Naive B cell (primary cell): ENCODE measurements at regions not wholly inside any gene's neighbourhood (a gene's known extent, or its start where the extent isn't known, plus 50 kb on each side); places are given as distances from the start of the nearest gene placed in this dataset.
A peak's percentile ranks its signal among the peaks of the same experiment; 100 is the strongest.

Experiments
- ATAC-seq, 2 donors: fragments of 150-1000 bp; cut with Tn5 transposase; 2 replicates each; pipeline ENCODE4 v1.10.0; 2021; ENCODE audit warnings: low read depth in 2 of 2, mild to moderate bottlenecking in 2 of 2, moderate library complexity in 2 of 2
- DNase-seq: peaks from one replicate; pipeline ENCODE4 v3.0.0; 2022
- H3K27ac Mint-ChIP-seq, 6 donors: one replicate each; pipeline ENCODE4 v1.8.0; 2020 to 2022; ENCODE audit warnings: mild to moderate bottlenecking in 6 of 6, mixed read lengths in 6 of 6, moderate library complexity in 5 of 6, inconsistent platforms in 2 of 6
- H3K27me3 Mint-ChIP-seq, 3 donors: one replicate each; pipeline ENCODE4 v1.8.0; 2021 to 2022; ENCODE audit warnings: mixed read lengths in 3 of 3, mild to moderate bottlenecking in 1 of 3
- H3K36me3 Mint-ChIP-seq, 2 donors: one replicate each; pipeline ENCODE4 v1.8.0; 2020 to 2022; ENCODE audit warnings: mixed read lengths in 2 of 2, inconsistent platforms in 1 of 2, mild to moderate bottlenecking in 1 of 2
- H3K4me1 Mint-ChIP-seq, 3 donors: one replicate each; pipeline ENCODE4 v1.8.0; 2020 to 2022; ENCODE audit warnings: mixed read lengths in 3 of 3, inconsistent platforms in 1 of 3, mild to moderate bottlenecking in 1 of 3, moderate library complexity in 1 of 3
- H3K4me3 Mint-ChIP-seq, 8 donors: one replicate each; pipeline ENCODE4 v1.8.0; 2020 to 2022; ENCODE audit warnings: mild to moderate bottlenecking in 8 of 8, mixed read lengths in 8 of 8, moderate library complexity in 8 of 8, inconsistent platforms in 2 of 8
- H3K9me3 Mint-ChIP-seq, 7 donors: one replicate each; pipeline ENCODE4 v1.8.0; 2020 to 2022; ENCODE audit warnings: mixed read lengths in 7 of 7, mild to moderate bottlenecking in 5 of 7, inconsistent platforms in 2 of 7, moderate library complexity in 1 of 7

GRCh38 chr3:106920609-106921008, 456.6 kb upstream of the CCDC54 start:
- H3K27me3 Mint-ChIP-seq = no peaks in the 10 kb centered on the region
- no peaks in the 10 kb centered on the region for H3K9me3 Mint-ChIP-seq
- H3K36me3 Mint-ChIP-seq = no peaks in the 10 kb centered on the region
- no peak overlapping the region for H3K27ac Mint-ChIP-seq
- H3K4me3 Mint-ChIP-seq = no peak overlapping the region
- ATAC-seq (no peak), DNase-seq (no peak)
- H3K4me1 Mint-ChIP-seq = no peaks in the 10 kb centered on the region

- no peaks in the 10 kb centered on the region for H3K9me3 Mint-ChIP-seq
- ATAC-seq (no peak), DNase-seq (no peak)
- no peaks in the 10 kb centered on the region for H3K4me1 Mint-ChIP-seq
- H3K27me3 Mint-ChIP-seq = no peaks in the 10 kb centered on the region
- H3K4me3 Mint-ChIP-seq = no peak overlapping the region
- H3K27ac Mint-ChIP-seq = no peak overlapping the region
- H3K36me3 Mint-ChIP-seq = no peaks in the 10 kb centered on the region
Observed at GRCh38 chr3:106929081-106929480, 448.2 kb upstream of the CCDC54 start.

- DNase-seq (no peak), ATAC-seq (no peak)
- Mint-ChIP-seq H3K36me3 (no peaks in the 10 kb centered on the region), H3K4me1 (no peaks in the 10 kb centered on the region), H3K4me3 (no peak overlapping the region), H3K9me3 (no peaks in the 10 kb centered on the region), H3K27me3 (no peaks in the 10 kb centered on the region), H3K27ac (no peak overlapping the region)
Observed at GRCh38 chr3:106930086-106930485, 447.2 kb upstream of the CCDC54 start.

GRCh38 chr3:106931904-106932303, 445.3 kb upstream of the CCDC54 start:
- no peak overlapping the region for H3K4me3 Mint-ChIP-seq
- H3K9me3 Mint-ChIP-seq = no peaks in the 10 kb centered on the region
- ATAC-seq (no peak), DNase-seq (no peak)
- no peaks in the 10 kb centered on the region for H3K4me1 Mint-ChIP-seq
- no peaks in the 10 kb centered on the region for H3K27me3 Mint-ChIP-seq
- no peak overlapping the region for H3K27ac Mint-ChIP-seq
- no peaks in the 10 kb centered on the region for H3K36me3 Mint-ChIP-seq

- ATAC-seq (no peak), DNase-seq (no peak)
- Mint-ChIP-seq H3K27ac (no peak overlapping the region), H3K27me3 (no peaks in the 10 kb centered on the region), H3K4me3 (no peak overlapping the region), H3K9me3 (no peaks in the 10 kb centered on the region), H3K36me3 (no peaks in the 10 kb centered on the region), H3K4me1 (no peaks in the 10 kb centered on the region)
Observed at GRCh38 chr3:106936337-106936736, 440.9 kb upstream of the CCDC54 start.

GRCh38 chr3:106942051-106942450, 435.2 kb upstream of the CCDC54 start:
- peaks cover 0 to 2% (median 0%) of the 10 kb centered on the region in 7 donors for H3K9me3 Mint-ChIP-seq
- ATAC-seq (no peak), DNase-seq (no peak)
- no peaks in the 10 kb centered on the region for H3K36me3 Mint-ChIP-seq
- no peak overlapping the region for H3K27ac Mint-ChIP-seq
- peaks cover 16 to 24% (median 19%) of the 10 kb centered on the region in 3 donors for H3K4me1 Mint-ChIP-seq
- H3K27me3 Mint-ChIP-seq = no peaks in the 10 kb centered on the region
- H3K4me3 Mint-ChIP-seq = no peak overlapping the region

- Mint-ChIP-seq H3K9me3 (peaks cover 0 to 2% (median 0%) of the 10 kb centered on the region in 7 donors), H3K4me1 (peaks cover 16 to 24% (median 19%) of the 10 kb centered on the region in 3 donors), H3K27ac (peak overlapping the region in 2 of 6 donors; percentile 4 to 6), H3K27me3 (no peaks in the 10 kb centered on the region), H3K4me3 (no peak overlapping the region), H3K36me3 (no peaks in the 10 kb centered on the region)
- DNase-seq (no peak), ATAC-seq (no peak)
Observed at GRCh38 chr3:106943071-106943470, 434.2 kb upstream of the CCDC54 start.

GRCh38 chr3:106945435-106945834, 431.8 kb upstream of the CCDC54 start:
- H3K27ac Mint-ChIP-seq = peak overlapping the region in 3 of 6 donors; percentile 35 to 56 (median 36)

GRCh38 chr3:106946866-106947265, 430.4 kb upstream of the CCDC54 start:
- H3K27me3 Mint-ChIP-seq = no peaks in the 10 kb centered on the region
- no peaks in the 10 kb centered on the region for H3K36me3 Mint-ChIP-seq
- no peak for DNase-seq
- ATAC-seq = no peak
- H3K4me1 Mint-ChIP-seq = peaks cover 16 to 24% (median 19%) of the 10 kb centered on the region in 3 donors
- peaks cover 0 to 4% (median 0%) of the 10 kb centered on the region in 7 donors for H3K9me3 Mint-ChIP-seq
- H3K4me3 Mint-ChIP-seq = no peak overlapping the region
- H3K27ac Mint-ChIP-seq = no peak overlapping the region

More at GRCh38 chr3:106945435-106945834, 431.8 kb upstream of the CCDC54 start:
- ATAC-seq (peak; percentile 92 to 96), DNase-seq (peak; percentile 29)
- H3K36me3 Mint-ChIP-seq = no peaks in the 10 kb centered on the region
- peaks cover 16 to 24% (median 19%) of the 10 kb centered on the region in 3 donors for H3K4me1 Mint-ChIP-seq
- no peaks in the 10 kb centered on the region for H3K27me3 Mint-ChIP-seq
- peak overlapping the region in 5 of 8 donors; percentile 10 to 68 (median 51) for H3K4me3 Mint-ChIP-seq
- peaks cover 0 to 4% (median 0%) of the 10 kb centered on the region in 7 donors for H3K9me3 Mint-ChIP-seq

GRCh38 chr3:106957029-106957428, 420.2 kb upstream of the CCDC54 start:
- Mint-ChIP-seq H3K36me3 (no peaks in the 10 kb centered on the region), H3K27me3 (no peaks in the 10 kb centered on the region), H3K27ac (no peak overlapping the region), H3K4me1 (no peaks in the 10 kb centered on the region), H3K4me3 (no peak overlapping the region), H3K9me3 (peaks cover 0 to 22% (median 6%) of the 10 kb centered on the region in 7 donors)
- DNase-seq (no peak), ATAC-seq (no peak)

GRCh38 chr3:106962993-106963392, 414.2 kb upstream of the CCDC54 start:
- no peak overlapping the region for H3K4me3 Mint-ChIP-seq
- H3K9me3 Mint-ChIP-seq = peaks cover 0 to 3% (median 0%) of the 10 kb centered on the region in 7 donors
- H3K4me1 Mint-ChIP-seq = no peaks in the 10 kb centered on the region
- H3K27ac Mint-ChIP-seq = no peak overlapping the region
- DNase-seq = no peak
- no peaks in the 10 kb centered on the region for H3K27me3 Mint-ChIP-seq
- ATAC-seq = no peak
- no peaks in the 10 kb centered on the region for H3K36me3 Mint-ChIP-seq

- H3K9me3 Mint-ChIP-seq = peaks cover 0 to 2% (median 0%) of the 10 kb centered on the region in 7 donors
- no peaks in the 10 kb centered on the region for H3K4me1 Mint-ChIP-seq
- no peak for ATAC-seq
- no peak overlapping the region for H3K4me3 Mint-ChIP-seq
- no peak overlapping the region for H3K27ac Mint-ChIP-seq
- H3K36me3 Mint-ChIP-seq = no peaks in the 10 kb centered on the region
- DNase-seq = no peak
- H3K27me3 Mint-ChIP-seq = no peaks in the 10 kb centered on the region
Observed at GRCh38 chr3:106963442-106963841, 413.8 kb upstream of the CCDC54 start.

- H3K9me3 Mint-ChIP-seq = no peaks in the 10 kb centered on the region
- no peaks in the 10 kb centered on the region for H3K4me1 Mint-ChIP-seq
- DNase-seq = no peak
- H3K27me3 Mint-ChIP-seq = no peaks in the 10 kb centered on the region
- H3K27ac Mint-ChIP-seq = no peak overlapping the region
- no peak for ATAC-seq
- no peaks in the 10 kb centered on the region for H3K36me3 Mint-ChIP-seq
- H3K4me3 Mint-ChIP-seq = no peak overlapping the region
Observed at GRCh38 chr3:106965307-106965706, 411.9 kb upstream of the CCDC54 start.

GRCh38 chr3:106969596-106969995, 407.6 kb upstream of the CCDC54 start:
- no peaks in the 10 kb centered on the region for H3K27me3 Mint-ChIP-seq
- H3K36me3 Mint-ChIP-seq = no peaks in the 10 kb centered on the region
- no peak for DNase-seq
- H3K27ac Mint-ChIP-seq = no peak overlapping the region
- no peak for ATAC-seq
- H3K9me3 Mint-ChIP-seq = no peaks in the 10 kb centered on the region
- no peak overlapping the region for H3K4me3 Mint-ChIP-seq
- H3K4me1 Mint-ChIP-seq = no peaks in the 10 kb centered on the region

- Mint-ChIP-seq H3K4me1 (no peaks in the 10 kb centered on the region), H3K27ac (no peak overlapping the region), H3K36me3 (no peaks in the 10 kb centered on the region), H3K4me3 (no peak overlapping the region), H3K27me3 (no peaks in the 10 kb centered on the region), H3K9me3 (no peaks in the 10 kb centered on the region)
- DNase-seq (no peak), ATAC-seq (no peak)
Observed at GRCh38 chr3:106981392-106981791, 395.8 kb upstream of the CCDC54 start.
